Ishikawa (cell line): ENCODE measurements at regions not wholly inside any gene's neighbourhood (a gene's known extent, or its start where the extent isn't known, plus 50 kb on each side); places are given as distances from the start of the nearest gene placed in this dataset.

ENCODE experiments used
- CEBPB ChIP-seq: IDR thresholded peaks from 2 replicates; pipeline ENCODE4 v1.6.1; 2012
- CREB1 ChIP-seq: IDR thresholded peaks from 2 replicates; pipeline ENCODE4 v1.6.1; 2012; ENCODE audit warnings: low read depth
- EGR1 ChIP-seq: IDR thresholded peaks from 2 replicates; pipeline ENCODE4 v1.6.1; 2012
- EP300 ChIP-seq: IDR thresholded peaks from 2 replicates; pipeline ENCODE4 v1.6.1; 2012; ENCODE audit warnings: borderline replicate concordance
- FOXM1 ChIP-seq: IDR thresholded peaks from 2 replicates; pipeline ENCODE4 v1.6.1; 2012; ENCODE audit warnings: low read depth, borderline replicate concordance
- NFIC ChIP-seq: IDR thresholded peaks from 2 replicates; pipeline ENCODE4 v1.6.1; 2012
- RAD21 ChIP-seq: IDR thresholded peaks from 2 replicates; pipeline ENCODE4 v1.6.1; 2012; ENCODE audit warnings: low read depth
- TAF1 ChIP-seq: IDR thresholded peaks from 2 replicates; pipeline ENCODE4 v1.6.1; 2012; ENCODE audit warnings: low read depth, mild to moderate bottlenecking
- TCF12 ChIP-seq: IDR thresholded peaks from 2 replicates; pipeline ENCODE4 v1.6.1; 2012; ENCODE audit warnings: low read depth
- TEAD4 ChIP-seq: IDR thresholded peaks from 2 replicates; pipeline ENCODE4 v1.6.1; 2012
- YY1 ChIP-seq: IDR thresholded peaks from 2 replicates; pipeline ENCODE4 v1.6.1; 2012; ENCODE audit warnings: low read depth
- ZBTB7A ChIP-seq: IDR thresholded peaks from 2 replicates; pipeline ENCODE4 v1.6.1; 2012; ENCODE audit warnings: low read depth
- TF ChIP-seq, protein P1 (sequence below): IDR thresholded peaks from 2 replicates; pipeline ENCODE4 v1.6.1; 2012
- TF ChIP-seq, protein P2 (sequence below): IDR thresholded peaks from 2 replicates; pipeline ENCODE4 v1.6.1; 2012; ENCODE audit warnings: low read depth, mild to moderate bottlenecking
- TF ChIP-seq, protein P3 (sequence below): IDR thresholded peaks from 2 replicates; pipeline ENCODE4 v1.6.1; 2012

DNA sequence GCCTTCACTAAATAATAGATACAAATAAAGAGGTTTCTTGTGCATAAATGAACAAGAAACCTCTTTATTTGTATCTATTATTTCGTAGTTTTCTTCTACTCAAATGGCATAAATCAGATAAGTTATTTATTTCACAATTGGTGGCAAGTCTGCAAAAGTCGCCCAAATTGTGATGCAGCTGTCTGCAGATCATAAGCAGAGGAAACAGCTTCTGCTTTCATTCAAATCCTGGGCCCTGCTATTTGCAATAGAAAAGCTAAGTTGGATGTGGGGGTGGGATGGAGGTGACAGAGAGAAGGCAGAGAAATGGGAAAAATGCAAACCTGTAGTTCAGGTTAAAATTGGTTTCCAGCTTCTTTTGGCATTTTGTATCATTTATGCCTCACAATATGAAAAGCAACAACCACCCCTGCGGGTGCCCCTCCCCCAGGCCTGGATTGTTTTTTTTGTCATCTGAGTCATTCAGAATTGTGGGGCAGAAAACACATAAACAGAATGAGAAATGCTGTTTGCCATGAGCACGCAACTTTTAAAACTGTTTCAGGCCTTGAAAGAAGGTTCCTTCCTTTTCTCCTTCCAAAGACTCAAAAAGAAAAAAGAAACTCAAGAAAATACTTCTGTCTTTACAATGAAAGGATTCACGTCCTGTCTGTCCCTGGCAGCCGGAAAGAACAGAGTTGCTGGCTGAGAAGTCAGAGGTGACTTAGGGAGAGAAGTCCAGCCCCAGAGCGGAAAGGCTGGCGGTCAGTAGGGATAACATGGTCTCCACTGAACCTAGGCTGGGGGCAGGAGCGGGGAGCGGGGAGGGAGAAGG, 132.9 kb downstream of the BAMBI start:
- no peak for TF ChIP-seq EGR1

DNA sequence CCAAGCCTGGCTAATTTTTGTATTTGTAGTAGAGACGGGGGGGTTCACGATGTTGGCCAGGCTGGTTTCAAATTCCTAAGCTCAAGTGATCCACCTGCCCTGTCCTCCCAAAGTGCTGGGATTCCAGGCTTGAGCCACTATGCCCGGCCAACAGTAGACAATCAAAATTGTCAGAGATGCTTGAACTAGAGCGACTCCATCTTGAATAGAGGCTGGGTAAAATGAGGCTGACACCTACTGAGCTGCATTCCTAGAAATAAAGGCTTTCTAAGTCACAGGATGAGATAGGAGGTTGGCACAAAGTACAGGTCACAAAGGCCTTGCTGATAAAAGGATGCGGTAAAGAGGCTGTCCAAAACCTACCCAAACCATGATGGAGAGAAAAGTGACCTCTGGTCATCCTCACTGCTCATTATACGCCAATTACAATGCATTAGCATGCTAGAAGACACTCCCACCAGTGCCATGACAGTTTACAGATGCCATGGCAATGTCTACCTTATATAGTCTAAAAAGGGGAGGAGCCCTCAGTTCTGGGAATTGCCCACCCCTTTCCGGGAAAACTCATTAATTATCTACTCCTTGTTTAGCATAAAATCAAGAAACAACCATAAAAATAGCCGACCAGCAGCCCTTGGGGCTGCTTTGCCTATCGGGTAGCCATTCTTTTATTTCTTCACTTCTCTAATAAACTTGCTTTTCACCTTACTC, 134.5 kb downstream of the BAMBI start:
- TF ChIP-seq, protein P1, sequence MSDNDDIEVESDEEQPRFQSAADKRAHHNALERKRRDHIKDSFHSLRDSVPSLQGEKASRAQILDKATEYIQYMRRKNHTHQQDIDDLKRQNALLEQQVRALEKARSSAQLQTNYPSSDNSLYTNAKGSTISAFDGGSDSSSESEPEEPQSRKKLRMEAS: no peak
- TF ChIP-seq EP300 (no peak), TEAD4 (no peak), ZBTB7A (no peak), TAF1 (no peak), TCF12 (no peak), EGR1 (no peak), CEBPB (no peak), RAD21 (no peak), NFIC (no peak), YY1 (no peak), CREB1 (no peak), FOXM1 (no peak)
- TF ChIP-seq, protein P2, sequence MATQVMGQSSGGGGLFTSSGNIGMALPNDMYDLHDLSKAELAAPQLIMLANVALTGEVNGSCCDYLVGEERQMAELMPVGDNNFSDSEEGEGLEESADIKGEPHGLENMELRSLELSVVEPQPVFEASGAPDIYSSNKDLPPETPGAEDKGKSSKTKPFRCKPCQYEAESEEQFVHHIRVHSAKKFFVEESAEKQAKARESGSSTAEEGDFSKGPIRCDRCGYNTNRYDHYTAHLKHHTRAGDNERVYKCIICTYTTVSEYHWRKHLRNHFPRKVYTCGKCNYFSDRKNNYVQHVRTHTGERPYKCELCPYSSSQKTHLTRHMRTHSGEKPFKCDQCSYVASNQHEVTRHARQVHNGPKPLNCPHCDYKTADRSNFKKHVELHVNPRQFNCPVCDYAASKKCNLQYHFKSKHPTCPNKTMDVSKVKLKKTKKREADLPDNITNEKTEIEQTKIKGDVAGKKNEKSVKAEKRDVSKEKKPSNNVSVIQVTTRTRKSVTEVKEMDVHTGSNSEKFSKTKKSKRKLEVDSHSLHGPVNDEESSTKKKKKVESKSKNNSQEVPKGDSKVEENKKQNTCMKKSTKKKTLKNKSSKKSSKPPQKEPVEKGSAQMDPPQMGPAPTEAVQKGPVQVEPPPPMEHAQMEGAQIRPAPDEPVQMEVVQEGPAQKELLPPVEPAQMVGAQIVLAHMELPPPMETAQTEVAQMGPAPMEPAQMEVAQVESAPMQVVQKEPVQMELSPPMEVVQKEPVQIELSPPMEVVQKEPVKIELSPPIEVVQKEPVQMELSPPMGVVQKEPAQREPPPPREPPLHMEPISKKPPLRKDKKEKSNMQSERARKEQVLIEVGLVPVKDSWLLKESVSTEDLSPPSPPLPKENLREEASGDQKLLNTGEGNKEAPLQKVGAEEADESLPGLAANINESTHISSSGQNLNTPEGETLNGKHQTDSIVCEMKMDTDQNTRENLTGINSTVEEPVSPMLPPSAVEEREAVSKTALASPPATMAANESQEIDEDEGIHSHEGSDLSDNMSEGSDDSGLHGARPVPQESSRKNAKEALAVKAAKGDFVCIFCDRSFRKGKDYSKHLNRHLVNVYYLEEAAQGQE: no peak
- TF ChIP-seq, protein P3, sequence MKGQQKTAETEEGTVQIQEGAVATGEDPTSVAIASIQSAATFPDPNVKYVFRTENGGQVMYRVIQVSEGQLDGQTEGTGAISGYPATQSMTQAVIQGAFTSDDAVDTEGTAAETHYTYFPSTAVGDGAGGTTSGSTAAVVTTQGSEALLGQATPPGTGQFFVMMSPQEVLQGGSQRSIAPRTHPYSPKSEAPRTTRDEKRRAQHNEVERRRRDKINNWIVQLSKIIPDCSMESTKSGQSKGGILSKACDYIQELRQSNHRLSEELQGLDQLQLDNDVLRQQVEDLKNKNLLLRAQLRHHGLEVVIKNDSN: no peak

DNA sequence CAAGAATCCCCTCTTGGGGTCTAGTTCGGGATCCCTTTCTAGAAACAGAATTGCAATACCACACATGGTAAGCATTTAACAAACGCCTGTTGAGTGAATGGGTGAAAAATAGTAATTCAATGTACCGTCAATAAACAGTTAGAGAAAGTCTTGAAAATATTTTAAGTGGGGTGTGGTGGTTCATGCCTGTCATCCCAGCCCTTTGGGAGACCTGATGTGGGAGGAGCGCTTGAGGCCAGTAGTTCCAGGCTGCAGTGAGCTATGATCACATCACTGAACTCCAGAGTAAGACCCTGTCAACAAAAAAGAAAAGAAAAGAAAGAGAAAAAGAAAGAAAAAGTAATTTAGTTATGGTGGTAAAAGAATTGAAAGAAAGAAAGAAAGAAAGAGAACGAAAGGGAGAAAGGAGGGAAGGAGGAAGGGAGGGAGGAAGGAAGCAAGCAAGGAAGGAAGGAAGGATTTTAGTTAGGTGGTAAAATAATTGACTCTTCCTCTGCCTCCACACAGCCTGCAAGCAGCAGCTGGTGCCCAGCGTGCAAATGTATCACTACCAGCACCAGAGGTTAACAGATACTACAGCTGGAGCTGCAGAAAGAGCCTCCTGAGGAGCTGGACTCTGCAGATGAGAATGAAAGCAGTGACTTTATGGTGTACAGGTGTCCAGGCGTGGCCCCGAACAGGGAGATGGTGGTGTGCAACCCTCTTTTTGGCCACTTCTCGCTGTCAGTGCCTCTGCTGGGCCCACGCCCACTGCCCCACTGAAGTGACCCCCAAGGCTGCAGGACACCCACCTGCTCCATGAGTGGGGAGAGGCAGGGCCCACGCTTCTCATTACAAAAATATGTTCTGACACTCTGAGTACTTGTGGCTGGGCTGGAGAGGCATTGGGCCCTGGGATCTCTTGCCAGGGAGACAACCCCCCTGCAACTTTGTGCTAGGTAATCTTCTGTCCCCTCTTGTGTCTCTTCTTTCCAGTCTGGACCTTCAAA, 135.4 kb downstream of the BAMBI start:
- TF ChIP-seq EGR1 (no peak), ZBTB7A (no peak), RAD21 (no peak), EP300 (no peak), CEBPB (no peak)
- TF ChIP-seq, protein P1: no peak

DNA sequence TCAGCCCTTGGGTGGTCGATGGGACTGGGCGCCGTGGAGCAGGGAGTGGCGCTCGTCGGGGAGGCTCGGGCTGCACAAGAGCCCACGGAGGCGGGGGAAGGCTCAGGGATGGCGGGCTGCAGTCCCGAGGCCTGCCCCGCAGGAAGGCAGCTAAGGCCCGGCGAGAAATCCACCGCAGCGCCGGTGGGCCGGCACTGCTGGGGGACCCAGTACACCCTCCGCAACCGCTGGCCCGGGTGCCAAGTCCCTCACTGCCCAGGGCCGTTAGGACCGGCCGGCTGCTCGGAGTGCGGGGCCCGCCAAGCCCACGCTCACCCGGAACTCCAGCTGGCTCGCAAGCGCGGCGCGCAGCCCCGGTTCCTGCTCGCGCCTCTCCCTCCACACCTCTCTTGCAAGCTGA, 138.4 kb downstream of the BAMBI start:
- TF ChIP-seq, protein P2: no peak
- no peak for TF ChIP-seq CEBPB
- TF ChIP-seq NFIC: no peak
- TF ChIP-seq TCF12: no peak
- no peak for TF ChIP-seq YY1
- no peak for TF ChIP-seq EP300
- no peak for TF ChIP-seq TEAD4
- no peak for TF ChIP-seq CREB1
- TF ChIP-seq EGR1: no peak
- TF ChIP-seq FOXM1: no peak
- TF ChIP-seq RAD21: no peak
- TF ChIP-seq, protein P3: no peak
- no peak for TF ChIP-seq TAF1
